HG03066 (cell line): ENCODE measurements at regions not wholly inside any gene's neighbourhood (a gene's known extent, or its start where the extent isn't known, plus 50 kb on each side); places are given as distances from the start of the nearest gene placed in this dataset.

Experiments
- ATAC-seq: cut with Tn5 transposase; IDR thresholded peaks from one replicate; pipeline ENCODE4 v1.9.1; 2021; ENCODE audit warnings: low read depth; ENCODE audit not compliant: unreplicated experiment

DNA sequence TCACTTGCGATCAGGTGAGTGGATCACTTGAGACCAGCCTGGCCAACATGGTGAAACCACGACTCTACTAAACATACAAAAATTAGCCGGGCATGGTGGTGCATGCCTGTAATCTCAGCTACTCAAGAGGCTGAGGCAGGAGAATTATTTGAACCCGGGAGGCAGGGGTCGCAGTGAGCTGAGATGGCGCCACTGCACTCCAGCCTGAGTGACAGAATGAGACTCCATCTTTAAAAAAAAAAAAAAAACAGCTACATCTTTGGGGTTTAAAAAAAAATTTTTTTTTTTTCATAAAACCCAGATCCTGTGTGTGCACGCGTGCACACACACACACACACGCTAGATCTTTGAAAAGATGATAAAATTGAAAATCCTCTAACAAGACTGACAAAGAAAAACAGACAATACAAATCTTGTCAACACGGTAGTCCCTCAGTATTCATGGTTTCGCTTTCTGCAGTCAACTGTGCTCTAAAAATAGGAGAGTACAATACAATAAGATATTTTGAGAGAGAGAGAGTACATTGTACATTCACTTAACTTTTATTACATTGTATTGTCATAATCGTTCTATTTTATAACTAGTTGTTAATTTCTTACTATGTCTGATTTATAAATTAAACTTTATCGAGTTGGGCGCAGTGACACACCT is 295.3 kb upstream of the RGS6 start:
- ATAC-seq = no peak

DNA sequence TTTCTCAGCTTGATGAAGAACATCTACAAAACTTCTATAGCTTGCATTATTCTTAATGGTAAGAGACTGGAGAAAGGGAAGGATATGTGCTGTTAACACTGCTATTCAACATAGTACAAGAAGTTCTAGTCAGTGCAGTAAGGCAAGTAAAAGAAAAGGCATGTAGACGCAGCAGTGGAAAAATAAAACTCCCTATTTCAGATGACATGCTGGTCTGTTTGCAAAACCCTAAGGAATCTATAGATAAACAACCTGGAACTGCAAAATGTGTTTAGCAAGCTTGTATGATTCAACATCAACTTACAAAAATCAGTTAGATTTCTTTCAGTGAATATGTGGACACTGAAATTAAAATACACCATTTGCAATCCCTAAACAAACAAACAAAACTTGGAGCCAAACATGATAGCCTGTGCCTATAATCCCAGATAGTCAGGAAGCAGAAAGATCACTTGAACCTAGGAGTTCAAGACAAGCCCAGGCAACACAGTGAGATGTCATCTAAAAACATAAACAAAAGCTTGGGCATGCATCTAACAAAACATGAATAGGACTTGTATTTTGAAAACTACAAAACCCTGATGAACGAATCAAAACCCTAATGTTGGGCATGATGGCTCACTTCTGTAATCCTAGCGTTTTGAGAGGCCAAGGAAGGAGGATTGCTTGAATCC is 293.6 kb upstream of the RGS6 start:
- no peak for ATAC-seq

DNA sequence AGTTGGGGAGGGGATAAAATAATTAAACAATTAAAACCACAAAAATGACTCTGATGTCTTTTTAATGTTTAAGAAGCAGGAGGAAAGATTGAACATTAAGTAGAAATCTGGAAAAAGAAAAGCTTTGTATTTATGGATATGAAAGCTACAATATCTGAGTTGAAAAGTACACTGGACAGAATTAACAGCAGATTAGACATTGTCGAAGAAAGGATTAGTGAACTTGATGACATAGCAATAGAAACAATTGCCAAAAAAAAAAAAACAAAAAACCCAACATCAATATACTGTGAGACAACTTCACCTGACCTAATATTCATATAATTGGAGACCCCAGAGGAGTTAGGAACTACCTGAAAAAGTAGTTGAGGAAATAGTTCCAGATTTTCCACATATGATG is 289.5 kb upstream of the RGS6 start:
- no peak for ATAC-seq

DNA sequence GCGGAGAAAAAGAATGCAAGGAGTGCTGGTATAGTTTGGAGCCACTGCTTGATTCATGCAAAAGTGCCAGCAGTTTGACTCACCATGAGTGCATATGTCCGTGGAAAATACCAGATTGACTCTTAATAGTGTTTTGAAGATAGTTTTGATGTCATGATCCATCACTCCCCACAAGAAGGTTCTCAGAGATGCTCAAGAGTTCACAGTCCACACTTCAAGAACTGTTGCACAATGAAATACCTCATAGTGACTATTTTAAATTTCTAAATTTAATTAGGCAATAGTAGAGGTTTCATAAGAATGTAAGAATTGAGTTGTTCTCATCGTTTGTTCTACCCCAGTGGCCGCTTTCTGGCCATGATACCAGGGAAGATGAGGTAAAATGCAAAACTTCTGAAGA is 286.6 kb upstream of the RGS6 start:
- ATAC-seq = no peak

DNA sequence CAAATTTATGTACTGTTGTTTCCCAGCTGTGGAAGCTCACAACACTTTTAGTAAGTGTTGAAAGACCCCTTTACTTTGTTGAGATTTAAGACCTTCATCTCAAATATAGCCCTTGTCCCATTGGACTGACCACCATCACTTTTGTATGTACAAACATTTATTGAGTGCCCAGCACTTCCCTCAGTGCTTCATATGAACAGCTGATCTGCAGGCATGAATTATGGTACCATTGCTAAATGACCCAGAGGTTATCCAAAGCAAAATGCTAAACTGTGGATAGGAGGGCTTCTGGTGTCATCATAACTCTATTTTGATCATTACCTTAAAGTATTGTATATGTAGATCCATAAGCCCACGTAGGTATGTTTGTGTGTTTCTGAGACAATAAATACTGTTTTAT is 285.7 kb upstream of the RGS6 start:
- ATAC-seq = no peak

DNA sequence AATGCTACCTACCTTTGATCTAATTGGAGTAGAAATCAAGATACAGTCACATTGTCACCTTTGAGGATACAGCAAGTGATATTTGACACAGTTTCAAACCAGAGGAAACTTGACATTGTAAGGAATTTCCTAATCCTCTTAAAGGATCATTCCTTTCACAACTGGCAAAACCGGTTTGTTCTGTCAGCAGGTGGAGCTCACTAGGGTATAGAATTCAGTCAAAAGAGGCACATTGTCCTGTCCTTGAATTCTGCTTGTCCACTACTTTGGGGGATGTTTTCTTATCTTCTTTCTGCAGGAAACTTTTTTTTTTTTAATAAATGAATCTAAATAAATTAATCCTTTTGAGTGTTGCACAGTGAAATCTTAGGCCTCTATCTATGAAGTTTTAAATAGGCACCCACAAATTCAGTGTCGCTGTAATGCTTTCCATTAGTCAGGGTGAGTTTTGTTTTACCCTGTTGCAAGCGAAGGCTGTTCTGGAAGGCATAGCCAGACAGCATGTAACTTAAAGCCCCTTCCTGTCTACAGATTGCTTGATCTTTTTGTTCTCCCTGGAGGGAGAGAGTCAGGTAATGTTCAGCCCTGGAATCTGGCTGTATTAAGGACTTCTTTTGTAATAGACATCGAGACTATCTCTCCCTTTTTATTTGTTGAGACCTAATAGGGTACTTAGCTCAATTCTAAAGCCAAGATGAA is 285.0 kb upstream of the RGS6 start:
- ATAC-seq = no peak

DNA sequence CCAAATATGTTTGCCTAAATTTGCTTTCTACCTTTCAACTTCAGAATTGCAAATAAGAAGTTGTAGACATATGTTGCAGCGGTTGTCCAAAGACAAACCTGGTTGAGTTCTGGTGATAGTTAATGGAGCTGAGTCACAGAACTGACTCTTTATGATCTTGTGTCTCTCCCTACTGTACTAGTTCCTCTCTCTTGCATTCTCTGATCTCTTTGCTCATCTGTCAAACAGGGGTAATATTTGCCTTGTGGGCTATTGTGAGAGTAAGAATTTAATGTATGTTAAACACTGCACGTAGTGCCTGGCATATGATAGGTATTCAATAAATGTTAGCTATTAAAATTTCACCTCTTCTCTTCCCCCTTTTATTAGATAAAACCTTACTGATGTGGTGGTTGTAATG is 283.5 kb upstream of the RGS6 start:
- ATAC-seq = no peak

DNA sequence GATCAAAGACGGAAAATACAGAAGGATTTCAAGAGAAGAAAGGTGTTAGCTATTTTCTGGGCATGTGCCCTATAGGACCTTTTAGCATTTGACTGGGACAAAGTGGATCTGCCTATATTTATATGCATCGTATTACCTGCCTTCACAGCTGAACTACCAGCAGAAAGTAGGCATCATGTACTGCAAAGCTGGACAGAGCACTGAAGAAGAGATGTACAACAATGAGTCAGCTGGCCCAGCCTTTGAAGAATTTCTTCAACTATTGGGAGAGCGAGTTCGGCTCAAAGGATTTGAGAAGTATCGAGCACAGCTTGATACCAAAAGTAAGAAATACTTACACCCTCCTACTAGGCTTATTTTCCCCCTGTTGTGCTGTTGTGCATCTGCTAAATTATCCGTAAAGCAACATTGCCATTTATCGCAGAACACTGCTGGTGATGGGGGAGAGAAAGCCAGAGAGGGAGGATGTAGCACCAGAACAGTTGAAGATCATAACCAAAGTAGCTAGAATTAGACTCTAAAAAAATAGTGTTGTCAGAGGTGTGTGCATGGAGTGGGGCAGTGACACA is 282.0 kb upstream of the RGS6 start:
- ATAC-seq = no peak

DNA sequence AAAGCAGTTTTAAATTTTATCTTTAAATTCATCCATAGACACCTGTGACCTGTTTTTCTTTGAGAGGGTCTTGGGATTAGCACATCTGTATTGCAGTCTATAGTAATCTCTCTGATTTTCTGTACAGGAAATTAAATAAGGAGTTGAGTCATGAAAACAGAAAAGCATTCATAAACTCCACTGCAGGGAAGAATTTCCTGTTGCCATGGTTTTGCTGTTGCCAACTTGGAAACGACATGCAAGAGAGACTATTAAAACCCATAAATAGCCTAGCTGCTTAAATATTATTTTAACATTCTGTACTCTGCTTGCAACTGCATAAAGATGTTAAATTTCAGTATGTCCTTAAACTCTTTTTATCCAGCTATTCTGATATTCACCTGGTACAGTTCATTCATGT is 281.0 kb upstream of the RGS6 start:
- ATAC-seq = no peak

DNA sequence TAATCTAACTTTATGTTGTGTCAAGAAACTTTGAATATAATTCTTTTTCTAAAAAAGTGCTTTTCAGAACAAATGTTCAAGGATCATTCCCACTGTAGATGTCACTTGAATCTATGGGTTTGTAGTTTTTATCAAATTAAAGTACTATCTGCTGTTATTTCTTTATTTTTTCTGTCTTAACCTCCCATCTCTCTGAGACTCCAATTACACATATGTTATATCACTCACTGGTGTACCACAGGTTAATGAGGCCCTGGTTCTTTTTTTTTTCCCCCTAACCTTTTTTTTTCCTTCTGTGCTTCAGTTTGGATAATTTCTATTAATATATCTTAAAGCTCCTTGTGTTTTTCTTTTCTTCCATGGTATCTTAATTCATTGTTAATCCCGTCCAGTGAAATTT is 279.9 kb upstream of the RGS6 start:
- ATAC-seq = no peak

DNA sequence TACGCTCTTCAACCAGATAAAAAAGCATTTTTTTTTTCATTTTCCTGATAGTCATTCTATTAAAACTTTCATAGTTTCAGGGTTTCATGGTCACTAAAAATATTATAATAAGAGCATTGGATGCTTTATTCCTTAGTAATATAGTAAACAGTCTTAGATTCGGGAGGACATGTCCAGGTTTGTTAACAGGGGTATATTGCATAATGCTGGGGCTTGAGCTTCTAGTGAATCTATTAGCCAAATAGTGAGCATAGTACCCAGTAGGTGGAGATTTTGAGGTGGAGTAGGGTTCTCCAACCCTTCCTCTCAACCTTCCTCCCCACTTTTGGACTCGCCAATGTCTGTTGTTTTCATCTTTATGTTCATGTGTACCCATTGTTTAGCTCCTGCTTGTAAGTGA is 277.4 kb upstream of the RGS6 start:
- ATAC-seq = no peak

DNA sequence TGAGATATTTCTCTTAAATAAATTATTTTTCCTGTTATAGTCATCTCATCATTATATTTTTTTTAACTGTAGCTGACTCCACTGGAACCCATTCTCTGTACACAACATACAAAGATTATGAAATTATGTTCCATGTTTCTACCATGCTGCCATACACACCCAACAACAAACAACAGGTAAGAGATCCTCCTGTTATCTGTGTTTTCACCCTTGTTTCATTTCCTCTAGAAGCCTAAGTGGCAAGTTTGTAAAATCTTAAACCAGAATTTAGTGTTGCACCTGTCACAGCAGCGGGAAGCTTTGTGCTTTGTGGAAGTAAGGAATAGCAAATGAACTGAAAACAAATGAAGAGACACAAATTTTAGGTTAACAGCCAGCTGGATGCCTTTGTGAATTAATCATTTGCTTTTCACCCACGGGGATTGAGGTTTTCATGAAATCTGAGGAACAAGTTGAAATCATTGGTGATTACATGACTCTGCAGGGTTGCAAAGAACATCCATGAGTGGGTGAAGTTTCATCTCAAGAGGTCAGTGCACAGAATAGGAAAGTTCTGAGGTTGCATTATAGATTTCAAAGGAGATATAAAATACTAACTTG is 273.9 kb upstream of the RGS6 start:
- ATAC-seq = no peak

DNA sequence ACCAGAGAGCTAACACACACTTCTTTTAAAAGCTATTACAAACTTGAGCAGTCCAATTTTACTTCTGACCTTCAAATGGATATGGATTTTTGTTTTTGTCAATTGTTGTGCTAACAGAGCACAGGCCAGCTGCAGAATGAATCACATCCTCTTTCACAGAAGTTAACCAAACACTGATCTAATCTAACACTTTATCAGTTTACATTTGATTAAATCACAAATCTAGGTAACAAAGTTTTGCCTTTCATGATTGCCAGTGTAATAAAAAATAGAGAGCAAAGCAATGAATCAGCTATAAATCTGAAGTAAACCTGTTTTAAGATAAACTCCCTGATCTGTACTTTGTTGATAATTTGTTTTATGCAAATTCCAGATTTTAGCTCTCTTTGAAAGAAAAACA is 273.1 kb upstream of the RGS6 start:
- no peak for ATAC-seq

DNA sequence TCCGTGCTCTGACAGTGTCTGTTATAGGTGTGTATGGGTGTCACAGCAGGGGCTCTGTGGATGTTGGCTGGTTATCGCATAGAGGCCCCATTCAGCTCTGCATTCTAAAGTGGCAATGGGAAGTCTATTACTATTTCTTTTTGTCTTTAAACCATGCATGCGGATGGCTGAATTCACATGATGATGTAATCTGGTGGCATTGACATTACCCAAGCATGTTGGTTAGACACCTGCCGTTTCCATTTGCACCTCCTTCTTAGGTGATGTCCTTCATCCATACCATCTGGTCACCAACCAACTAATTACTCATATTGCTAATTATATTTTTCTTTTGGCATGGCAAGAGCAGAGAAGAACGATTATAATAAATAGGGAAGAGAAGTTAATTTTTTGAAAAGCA is 270.8 kb upstream of the RGS6 start:
- no peak for ATAC-seq

DNA sequence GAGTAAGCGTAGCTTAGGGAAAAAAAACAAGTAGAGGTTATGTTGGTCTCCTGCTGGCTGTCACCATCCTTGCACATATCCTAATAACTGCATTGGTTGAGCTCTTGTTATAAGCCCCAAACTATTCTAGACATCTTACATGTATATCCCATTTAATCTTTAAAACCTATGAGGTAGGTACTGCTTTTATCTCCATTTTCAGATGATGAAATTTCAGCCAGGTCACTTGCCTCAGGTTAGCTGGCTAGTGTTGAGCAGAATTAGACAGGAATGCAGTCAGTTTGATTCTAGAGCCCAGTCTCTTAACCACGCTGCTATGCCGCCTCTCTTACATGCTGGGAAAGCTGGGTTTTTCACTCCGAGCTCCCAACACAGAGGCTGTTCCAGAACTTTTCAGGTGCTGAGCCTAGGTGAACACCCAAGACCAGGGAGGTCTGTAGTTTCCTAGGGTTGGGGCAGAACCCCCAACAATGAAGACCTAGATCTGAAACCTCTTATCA is 269.9 kb upstream of the RGS6 start:
- no peak for ATAC-seq

DNA sequence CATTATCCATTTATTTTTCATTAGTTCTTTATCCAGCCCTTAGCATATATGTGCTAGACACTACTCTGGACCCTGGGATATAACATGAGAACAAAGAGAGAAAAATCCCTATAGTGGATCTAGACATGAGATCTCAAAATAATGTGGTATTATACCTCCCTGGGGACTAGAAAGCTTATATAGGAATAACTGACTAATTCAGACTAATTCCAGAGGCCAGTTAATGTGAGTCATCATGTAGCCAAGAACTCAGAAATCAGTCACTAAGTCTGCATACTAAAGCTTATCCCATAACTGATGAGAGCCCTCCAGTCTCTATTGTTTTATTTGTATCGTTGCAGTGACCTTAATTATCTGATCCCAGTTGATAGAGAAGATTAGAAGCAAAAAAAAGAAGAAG is 267.1 kb upstream of the RGS6 start:
- ATAC-seq = no peak

DNA sequence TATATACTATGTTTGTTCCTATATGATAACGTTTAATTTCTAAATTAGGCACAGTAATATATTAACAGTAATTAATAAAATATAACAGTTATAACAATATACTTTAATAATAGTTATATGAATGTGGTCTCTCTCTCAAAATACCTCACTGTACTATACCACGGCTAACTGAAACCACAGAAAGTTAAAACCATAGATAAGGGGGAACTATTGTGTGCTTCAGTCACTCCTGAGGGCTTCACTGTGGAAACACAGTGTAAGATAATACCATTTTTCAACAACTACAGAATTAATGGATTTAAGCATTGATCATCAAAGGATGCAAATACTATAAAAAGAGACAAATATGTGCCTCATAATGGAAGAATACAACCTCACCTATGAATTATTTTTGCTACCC is 266.4 kb upstream of the RGS6 start:
- ATAC-seq = no peak

DNA sequence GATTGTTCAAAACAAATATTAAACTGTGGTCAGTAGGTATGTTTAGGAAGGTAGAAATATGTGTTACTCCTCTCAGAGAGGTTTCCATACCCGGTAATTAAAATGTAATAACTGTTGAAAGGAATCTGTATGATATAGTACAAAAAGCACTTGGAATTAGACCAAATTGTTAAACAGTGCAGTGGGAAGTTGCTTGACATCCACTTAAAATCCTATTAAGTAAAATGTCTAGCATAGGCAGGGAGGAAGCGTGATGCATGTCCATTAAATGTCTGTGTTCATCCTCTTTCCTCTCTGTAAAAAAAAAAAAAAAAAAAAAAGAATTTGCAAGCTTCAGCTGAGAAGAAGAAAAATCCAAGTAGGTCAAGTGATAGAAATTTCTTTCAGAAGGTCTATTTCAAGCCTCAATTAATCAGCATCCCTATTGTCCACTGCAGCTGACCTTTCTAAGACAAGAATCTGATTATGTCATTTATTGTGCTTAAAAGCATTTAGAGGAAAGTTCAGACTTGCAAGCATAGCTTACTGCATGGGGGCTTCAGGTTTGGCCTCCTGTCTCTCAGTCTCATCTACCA is 265.6 kb upstream of the RGS6 start:
- no peak for ATAC-seq

DNA sequence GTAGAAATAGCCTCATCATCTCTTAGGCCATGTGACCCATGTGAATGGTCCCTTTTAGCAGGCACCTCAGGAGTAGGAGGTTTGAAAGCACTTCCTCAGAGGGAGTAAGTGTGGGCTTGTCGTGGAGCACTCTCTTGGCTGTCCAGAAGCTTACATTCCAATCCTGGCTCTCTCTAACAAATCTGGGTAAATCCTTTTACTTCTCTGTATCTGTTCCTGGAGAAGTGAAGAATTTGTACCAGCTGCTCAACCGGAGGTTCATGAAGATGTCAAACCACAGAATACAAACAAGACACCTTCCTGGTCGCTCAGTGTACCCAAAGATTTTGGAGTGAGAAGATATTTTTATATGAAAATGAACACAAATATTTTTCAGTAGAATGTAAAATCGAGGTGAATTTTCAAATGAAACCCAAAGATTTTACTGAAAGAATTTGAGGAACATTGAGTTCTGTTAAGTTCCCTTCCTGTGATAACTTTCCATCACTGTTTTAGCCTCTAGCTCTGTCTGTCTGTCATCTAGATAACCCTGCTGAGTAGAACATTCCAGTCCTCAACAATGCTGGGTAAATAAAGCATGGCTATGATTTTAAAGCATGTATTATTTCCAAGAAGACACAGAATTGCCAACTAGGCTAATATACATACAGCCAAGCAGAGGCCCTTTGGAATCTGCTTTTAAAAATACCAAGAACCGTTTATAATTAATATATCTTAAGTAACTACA is 263.9 kb upstream of the RGS6 start:
- ATAC-seq = no peak

DNA sequence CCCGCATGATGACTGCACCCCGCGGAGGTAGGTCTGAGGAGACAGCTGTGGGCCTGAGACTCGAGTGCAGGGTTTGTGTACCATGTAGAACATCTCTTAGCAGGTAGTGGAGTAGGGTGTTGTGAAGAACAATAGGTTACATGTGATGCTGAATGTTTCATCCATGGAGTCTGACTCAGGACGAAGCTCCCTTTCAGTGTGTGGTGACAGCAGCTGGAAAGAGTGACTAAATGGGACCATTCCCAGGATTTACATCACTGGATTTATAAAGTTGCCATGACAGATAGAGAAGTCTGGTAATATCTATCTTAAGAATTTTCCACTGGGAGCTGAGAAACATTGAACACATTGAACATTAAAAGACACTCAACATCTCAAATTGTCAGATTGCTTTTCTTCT is 259.6 kb upstream of the RGS6 start:
- no peak for ATAC-seq
